CD4-positive, alpha-beta T cell treated with Interleukin-6 at 100 ng/mL for 8 hours (primary cell): ENCODE measurements at regions not wholly inside any gene's neighbourhood (a gene's known extent, or its start where the extent isn't known, plus 50 kb on each side); places are given as distances from the start of the nearest gene placed in this dataset.

Source experiments
- DNase-seq: peaks from one replicate; pipeline ENCODE4 v3.0.0-alpha.2; 2020; ENCODE audit warnings: mixed read lengths, low spot score

DNA sequence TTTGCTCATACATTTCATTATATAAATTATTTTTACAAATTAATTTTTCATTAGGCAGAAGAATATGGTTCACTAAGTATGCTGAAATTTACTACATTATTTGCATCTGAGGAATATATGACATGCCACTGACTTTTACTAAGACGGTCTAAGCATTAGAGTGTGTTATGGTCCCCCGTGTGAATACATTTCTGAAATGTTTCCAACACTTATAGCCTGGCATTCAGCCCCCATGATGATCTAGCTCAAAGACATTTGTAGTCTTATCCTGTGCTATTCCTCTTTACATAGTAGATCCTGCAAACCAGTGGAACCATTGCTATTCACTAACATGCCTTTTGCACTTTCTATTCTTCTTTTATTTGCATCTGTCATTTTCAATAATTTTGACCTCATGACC lies 1878.0 kb downstream of the MRPL39 start:
- DNase-seq: no peak

DNA sequence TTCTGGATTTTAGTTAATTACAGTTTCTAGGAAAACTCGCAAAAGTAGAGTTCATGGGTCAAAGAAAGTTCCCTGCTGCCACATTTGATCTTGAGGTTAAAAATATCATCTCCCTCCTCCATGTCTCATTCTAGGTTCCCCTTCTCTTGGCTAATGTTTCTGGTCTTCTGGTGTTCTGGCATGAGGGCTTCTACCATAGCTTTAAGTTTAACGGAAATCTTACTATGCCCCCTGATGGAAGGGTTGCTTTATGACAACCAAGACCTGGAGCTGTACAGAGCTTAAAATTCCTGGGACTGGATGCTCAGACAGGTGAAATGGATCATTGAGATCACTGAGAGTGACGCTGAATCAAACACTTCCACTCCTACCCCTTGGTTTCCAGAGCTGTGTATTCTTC lies 1881.7 kb downstream of the MRPL39 start:
- DNase-seq: no peak

DNA sequence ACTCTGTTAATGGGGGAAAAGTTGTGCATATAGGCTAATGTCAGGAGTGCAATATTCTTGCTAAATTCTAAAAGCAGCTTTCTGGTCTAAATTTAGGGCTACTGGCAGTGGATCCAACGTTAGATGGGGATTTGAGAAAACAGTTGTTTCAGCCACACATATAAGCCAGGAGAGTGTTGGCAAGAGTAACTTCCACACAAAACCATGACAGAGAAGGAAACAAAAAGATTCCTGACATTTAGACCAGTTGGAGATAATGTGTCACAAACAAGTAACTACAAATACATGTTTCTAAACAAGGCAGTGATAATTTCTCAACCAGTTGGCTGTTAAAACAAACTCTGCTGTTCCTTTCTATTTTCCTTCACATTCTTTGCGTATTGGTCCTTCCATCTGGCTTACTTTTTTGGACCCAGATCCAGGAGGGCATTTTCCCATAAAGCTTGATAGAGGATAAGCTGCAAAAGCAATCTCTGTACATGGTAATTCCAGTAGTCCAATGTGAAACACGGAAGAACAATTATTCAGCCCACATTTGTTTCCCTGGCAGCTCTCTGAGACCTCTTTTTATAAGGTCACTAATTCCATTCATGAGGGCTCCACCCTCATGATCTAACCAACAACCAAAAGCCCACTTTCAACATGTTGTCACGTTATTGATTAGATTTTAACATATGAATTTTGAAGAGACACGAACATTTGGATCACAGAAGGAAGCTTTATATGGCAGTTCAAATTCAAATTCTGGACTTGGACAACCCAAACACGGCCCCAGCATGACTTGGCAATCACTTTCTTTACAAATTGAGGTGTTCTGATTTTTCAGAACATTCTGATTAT lies 1888.6 kb downstream of the MRPL39 start:
- DNase-seq: no peak

DNA sequence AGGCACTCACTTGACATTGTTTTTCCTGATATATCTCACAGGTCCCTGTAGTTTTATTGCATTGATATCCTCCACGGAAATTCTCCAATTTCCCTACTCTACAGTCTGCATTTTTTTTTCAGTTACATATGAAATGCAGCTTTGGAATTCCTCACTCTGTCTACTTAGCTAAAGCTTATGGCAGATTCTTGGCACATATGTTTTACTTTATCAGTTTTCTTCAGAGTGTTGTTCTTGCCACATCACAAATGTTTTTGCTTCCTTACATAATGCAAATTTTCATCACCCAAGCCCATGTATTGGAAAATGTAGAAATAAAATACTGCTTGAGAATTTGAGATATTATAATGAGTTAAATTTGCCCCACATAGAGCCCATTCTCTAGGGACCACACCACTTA lies 1895.1 kb downstream of the MRPL39 start:
- DNase-seq: no peak

DNA sequence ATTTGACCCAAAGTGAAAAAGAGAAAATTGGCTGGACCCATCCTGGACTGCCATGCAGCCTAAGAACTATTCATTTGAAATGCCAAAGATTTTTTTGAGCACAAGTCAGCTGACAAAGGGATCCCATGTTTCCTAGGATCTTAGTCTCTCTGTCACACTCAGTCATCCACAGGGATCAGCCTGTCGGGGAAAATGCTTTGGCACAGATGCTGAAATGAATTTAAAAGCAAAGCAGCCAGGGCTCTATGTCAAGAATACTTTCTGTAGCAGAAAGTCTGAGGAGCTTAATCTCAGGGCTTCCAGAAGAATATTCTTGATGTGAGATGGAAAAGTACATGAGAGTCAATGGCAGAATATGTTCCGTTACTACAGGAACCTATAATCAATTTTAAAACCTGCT lies 1900.8 kb downstream of the MRPL39 start:
- no peak for DNase-seq

DNA sequence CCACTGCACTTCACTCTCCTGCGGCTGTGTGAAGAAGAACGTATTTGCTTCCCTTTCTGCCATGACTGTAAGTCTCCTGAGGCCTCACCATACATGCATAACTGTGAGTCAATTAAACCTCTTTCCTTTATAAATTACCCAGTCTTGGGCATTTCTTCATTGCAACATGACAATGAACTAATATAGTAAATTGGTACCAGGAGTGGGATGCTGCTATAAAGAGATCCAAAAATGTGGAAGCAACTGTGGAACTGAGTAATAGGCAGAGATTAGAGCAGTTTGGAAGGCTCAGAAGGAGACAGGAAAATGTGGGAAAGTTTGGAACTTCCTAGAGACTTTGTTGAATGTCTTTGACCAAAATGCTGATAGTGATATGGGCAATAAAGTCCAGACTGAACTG lies 1907.9 kb downstream of the MRPL39 start:
- no peak for DNase-seq

DNA sequence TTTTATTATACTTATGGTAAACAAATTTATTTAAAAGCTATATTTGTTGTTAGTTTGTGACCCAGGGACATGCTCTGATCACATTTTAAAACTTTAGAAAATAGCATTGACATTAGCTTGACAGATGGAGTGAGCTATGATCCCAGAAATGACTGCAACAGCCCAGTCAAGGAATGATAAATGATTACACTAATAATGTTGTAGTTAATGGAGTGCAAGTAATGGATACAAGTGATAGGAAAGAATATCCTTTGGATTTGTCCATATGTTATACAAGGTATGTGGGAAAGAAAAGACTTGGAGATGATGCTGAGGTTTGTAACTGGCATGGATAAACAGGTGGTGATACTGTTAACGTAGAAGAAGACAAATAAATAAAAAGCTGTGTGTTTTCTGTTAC lies 1908.7 kb downstream of the MRPL39 start:
- DNase-seq: no peak

DNA sequence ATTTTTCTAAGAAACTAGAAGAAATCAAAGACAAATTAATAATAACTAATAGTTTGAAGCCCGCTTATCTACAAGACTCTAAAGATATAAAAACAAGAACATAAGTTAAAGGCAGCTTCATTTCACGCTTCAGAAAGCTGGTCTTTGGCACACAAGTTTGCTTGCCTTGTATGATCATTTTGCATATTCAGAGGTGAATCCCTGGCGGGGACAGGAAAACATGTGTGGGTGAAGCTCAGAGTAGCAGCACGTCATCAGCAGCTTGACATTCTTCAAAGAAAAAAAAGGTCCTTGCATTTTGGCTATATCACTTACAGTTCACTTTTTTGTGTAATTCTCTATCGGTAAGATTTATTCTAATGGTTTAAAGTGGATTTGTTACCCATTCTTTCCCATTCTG lies 1911.8 kb downstream of the MRPL39 start:
- no peak for DNase-seq

DNA sequence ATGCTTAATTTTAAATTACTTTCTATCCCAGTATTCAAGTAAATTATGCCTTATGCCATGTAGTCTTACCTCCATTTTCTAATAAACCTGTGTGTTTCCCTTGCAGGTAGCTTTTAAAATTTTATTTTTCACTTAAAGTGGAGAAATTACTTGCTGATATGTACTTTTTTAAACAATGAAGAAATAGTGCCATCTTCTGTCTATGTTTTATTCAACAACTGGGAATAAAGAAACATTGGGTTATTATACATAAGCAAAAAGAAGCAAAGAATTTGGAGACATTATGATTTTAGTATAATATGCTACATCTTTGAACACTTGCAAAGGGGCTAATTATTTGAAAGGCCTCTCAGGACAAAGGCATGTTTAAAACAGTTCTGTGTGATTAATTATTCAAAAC lies 1912.9 kb downstream of the MRPL39 start:
- no peak for DNase-seq

DNA sequence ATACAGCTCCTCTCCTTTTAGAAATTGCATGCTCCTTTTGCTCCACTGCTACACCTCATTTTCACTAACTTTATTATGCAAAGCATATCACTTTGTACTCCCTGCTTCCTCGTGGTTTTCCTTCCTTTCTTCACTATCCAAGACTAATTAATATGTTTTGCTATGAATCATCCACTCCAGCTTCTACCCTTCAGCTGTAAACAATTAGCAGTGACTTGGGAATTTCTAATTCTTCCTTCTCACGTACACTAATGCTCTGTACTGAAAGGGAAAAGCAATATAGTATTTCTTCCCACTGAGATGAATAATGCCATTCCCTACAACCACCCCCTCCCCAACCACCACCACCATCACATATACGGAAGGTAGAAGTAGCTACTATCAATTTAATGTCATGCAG lies 1917.0 kb downstream of the MRPL39 start:
- DNase-seq: no peak

DNA sequence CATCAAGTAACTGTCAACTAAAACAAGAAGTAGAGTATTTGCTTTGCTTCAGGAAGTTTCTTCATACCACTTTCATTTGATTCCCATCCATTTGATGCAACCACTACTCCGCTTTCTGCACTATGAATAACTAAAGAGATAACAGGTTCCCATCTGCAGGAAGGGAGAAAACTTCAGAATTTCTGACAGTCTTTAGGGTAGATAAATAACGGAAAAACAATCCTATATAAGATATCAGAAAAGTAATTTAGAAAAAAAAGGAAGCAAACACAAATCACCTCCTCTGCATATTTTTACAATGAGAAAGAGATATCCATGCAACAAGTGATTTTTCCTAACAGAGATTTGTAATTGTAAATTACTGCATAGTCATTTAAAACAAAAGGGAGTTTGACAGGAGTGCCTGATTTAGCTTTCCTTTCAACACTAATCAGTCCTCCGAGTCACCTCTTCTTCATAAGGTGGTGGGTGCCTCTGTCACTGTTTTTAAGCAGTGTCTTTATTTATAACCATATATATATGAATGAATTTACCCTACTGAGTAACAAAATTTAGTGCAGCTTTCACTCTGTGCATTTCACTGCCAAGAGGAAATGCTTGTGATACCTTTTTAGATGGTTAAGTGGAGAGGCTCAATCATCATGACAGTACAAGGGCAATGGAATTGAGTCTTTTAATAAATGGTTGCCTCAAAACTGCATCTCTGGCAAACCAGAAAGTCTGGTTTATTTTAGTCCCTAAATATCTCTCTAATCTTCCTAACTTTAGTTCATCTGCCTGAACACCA lies 1920.4 kb downstream of the MRPL39 start:
- DNase-seq: no peak

DNA sequence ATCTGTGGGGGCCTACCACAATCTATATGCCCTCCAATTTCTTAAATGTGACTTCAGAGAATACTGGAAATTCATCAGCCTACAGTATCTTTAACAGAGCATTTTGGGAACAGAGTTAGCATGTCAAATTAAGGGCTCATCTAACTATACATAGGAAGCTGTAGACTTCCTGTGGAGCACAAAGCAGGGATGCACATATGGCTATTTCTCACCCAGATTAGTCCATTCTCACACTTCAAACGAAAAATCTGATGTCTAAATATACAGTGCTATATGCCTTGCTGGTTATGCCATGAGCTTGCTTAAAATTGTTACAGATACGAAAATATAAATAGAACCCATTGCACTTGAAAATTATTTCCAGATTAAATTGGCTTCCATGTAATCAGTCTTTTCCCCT lies 1922.8 kb downstream of the MRPL39 start:
- no peak for DNase-seq

DNA sequence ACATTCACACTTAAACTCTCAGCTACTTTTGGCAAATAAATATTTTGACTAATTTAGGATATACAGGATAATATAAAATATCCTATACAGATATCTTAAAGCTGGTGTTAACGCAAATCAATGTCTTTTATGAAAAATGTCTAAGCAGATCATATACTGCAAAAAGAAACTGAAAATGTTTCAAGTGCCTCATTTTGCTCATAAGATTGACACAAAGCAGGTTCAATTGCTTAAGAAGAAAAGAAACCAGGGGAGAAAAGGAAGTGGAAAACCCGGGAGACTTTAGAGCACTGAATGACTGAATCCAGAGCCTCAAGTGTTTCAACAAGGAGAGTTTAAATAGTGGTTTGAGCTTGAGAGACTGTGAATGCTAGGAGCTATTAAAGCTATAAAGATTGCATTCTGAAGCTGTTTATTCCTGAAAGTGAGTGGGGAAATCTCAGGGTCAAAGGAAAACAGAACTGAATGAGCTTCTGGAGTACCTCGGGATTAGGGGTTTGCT lies 1943.0 kb downstream of the MRPL39 start:
- DNase-seq: no peak

DNA sequence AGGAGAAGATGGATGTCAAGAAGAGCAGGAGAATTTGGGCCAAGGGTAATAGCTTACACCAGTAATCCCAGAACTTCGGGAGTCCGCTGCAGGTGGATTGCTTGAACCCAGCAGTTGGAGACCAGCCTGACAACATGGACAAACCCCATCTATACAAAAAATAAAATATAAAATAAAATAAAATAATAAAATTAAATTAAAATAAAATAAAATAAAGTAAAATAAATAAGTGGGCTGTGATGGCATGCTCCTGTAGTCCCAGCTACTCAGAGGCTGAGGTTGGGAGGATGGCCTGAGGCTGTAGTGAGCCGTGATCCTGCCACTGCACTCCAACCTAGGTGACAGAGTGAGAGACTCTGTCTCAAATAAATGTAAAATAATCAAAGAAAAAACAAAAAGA lies 1946.7 kb downstream of the MRPL39 start:
- no peak for DNase-seq

DNA sequence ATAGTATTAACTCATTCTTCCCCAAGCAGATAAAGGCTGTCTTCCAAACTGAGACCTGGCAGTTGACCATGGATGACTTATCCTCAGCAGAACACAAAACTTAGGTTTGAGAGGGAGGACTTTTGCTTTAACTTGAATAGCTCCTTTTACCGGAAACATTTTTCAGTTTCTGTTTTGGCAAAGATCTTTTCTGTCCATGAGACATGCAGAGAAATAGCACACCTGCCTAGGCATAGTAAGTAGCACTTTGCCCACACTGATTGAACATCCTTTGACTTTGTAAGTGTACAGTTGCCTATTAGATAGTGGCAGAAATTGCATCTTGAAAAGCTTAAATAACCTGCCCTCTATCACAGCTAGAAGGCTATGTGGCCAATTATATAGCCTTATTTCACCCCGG lies 1962.5 kb downstream of the MRPL39 start:
- DNase-seq: no peak

DNA sequence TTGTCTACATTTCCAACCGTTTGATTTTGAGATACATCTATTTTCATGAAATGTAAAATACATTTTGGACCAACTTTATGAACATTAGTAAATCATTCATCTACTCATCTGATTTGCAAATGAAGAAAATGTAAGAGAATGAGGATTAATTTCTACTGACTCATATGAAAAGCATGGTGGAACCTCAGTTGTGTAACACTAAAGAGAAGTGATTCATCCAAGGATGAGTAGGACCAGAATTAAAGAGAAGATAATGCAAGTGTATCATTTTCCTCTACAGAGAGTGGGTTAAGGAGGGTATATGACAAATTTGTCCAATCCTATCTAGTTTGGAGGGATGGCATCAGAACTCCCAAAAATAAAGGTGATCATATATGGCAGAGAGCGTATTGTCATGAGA lies 1967.6 kb downstream of the MRPL39 start:
- no peak for DNase-seq

DNA sequence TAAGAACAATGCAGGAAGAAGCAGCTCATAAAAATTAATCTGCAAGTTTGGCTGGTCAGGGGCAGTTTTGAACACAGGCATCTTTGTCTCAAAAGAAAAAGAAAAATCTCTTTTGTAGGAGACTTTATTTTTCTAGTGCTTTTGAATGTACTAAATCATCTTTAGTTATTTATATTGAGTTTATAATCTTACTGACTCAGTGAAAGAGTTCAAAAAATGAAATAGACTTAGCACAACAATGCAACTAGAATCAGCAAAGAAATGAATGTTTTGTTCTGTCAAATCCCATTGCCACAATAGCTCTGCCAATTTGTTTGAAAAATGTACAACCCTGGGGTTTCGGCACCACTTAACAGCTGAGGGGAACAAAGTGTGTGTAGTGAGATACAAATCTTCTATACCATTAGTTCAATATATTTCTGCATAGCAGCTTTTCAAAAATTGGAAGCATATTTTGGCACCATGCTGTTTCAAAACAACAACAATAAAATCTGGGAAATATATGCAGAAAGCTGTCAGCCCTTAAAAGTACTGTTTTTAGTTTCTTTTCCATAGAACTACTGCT lies 1969.1 kb downstream of the MRPL39 start:
- no peak for DNase-seq

DNA sequence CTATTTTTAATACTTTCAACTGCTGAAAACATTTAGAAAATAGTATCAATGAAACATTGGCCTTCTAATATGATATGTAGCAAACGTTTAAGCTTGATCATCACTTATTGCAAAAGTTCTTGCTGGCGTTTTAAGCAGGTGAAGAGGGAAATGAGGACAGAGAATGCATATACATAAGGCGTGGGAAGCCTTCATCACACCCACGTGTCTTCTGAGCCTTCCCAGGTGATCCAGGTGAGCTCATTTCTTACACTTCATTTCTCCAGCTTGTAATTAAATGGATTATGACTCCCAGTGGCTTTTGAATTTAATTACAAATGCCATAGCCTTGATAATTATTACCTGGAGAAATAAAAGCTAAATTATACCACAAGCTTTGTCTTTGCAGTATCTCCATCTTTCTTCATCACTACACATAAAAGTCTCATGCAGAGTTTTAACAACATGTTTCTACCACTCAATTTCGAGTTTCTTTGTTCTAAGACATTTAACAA lies 1973.8 kb downstream of the MRPL39 start:
- DNase-seq: no peak

DNA sequence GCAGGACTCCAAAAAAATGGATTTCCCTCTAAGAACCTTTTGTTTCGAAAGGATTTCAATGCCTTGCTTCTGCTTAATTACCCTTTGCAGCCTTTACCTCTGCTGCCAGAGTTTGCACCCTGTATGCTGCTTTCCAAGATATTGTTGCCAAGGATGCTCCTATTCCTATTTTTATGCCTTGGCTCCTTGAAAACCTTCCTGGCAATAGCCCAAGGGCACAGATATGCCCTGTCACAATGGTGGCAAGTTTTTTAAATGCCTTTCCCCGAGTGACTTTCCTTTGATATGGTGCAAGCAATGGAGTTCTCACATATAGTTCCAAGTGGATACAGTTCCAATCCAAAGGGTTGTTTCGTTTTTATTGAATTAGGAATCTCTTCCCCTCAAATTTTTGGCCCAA lies 1983.0 kb downstream of the MRPL39 start:
- no peak for DNase-seq

DNA sequence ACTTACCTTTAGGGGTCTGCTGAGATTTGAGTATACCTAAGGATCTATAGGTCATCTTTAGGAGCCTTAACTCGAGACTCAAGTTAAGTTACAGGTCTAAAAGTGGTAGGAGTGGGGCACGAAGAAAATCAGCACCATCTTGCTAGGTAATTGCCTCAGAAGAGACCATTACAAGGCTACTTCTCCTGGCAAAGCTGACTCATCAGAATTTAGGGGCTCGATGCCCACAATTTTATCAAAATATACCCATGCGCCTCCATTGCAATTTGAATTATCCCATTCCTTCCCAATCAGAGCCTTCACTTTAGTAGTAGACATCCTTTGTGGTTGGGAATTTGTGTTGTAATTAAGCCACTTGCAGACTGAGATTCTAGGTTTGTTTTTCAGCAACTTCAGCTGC lies 1994.3 kb downstream of the MRPL39 start:
- DNase-seq: no peak

DNA sequence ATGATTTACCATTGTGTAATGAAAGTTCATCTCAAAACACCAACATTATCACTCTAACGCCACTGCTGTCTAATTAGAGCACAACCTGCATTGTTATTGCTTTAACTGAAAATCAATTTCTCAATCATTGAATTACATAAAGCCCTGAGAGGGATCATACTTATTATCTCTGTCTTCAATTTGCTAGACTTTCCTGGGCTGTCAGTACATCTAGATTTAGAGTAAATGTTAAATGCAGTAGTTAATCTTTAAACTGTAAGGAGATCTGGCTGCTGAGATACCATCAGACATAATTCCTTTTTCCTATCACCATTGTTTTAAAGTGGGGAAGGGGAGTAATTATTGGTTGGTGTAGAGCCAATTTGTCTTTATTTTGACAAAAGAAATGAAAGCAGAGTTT lies 1995.1 kb downstream of the MRPL39 start:
- no peak for DNase-seq

DNA sequence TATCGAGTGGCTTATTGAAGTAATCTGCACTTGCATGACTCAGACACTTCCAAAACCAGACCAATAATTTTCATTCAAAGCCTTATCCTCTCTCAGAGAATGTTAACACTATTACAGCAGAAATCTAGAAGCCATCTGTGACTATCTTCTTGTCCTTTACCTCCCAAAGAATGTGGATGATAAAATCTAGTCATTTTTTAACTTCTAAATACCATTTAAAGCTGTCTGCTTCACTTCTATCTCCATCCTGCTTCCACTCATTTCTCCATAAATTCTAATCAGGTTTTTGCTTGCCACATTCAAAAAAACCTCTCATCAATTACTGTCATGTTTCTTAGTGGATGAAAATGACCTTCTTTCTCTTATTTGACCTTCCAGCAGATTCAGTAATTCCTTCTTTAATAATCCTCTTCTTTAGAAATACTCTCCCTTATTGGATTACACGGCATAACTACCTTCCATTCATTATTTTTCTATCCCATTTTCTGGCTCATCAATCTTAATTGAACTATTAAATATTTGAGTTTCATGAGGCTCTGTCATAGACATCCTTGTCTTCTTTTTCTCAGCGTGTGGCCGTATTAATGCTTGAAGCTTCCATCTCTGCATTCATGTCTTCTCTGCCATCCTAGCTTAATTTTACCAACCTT lies 1999.4 kb downstream of the MRPL39 start:
- no peak for DNase-seq
